Activated CD8-positive, alpha-beta T cell treated with anti-CD3 and anti-CD28 coated beads for 36 hours (primary cell): ENCODE measurements at regions not wholly inside any gene's neighbourhood (a gene's known extent, or its start where the extent isn't known, plus 50 kb on each side); places are given as distances from the start of the nearest gene placed in this dataset.

Experiments
- ATAC-seq: fragments of 200-7000 bp; cut with Tn5 transposase; one replicate; pipeline ENCODE4 v1.10.0; 2021; ENCODE audit warnings: mild to moderate bottlenecking, moderate library complexity
- CTCF ChIA-PET: fragments of 350-600 bp; sonication (Branson Sonifier 250); formaldehyde crosslinking; loops from one replicate; lab custom pipeline; 2021; ENCODE audit warnings: antibody characterized with exemption; lab: Charles Lee
- POLR2A ChIA-PET: fragments of 350-600 bp; sonication (Branson Sonifier 250); formaldehyde crosslinking; loops from one replicate; lab custom pipeline; 2021; ENCODE audit warnings: antibody characterized with exemption; lab: Charles Lee
- DNase-seq: peaks from one replicate; pipeline ENCODE4 v3.0.0-alpha.2; 2020
- H3K27ac Mint-ChIP-seq: one replicate; pipeline ENCODE4 v1.8.0; 2021; ENCODE audit warnings: mild to moderate bottlenecking, mixed read lengths
- H3K27me3 Mint-ChIP-seq: one replicate; pipeline ENCODE4 v1.8.0; 2021; ENCODE audit warnings: mixed read lengths
- H3K36me3 Mint-ChIP-seq: one replicate; pipeline ENCODE4 v1.8.0; 2021; ENCODE audit warnings: low read depth, mixed read lengths
- H3K4me1 Mint-ChIP-seq: one replicate; pipeline ENCODE4 v1.8.0; 2021; ENCODE audit warnings: low read depth, mixed read lengths
- H3K4me3 Mint-ChIP-seq: one replicate; pipeline ENCODE4 v1.8.0; 2021; ENCODE audit warnings: mild to moderate bottlenecking, moderate library complexity, mixed read lengths
- H3K9me3 Mint-ChIP-seq: one replicate; pipeline ENCODE4 v1.8.0; 2021; ENCODE audit warnings: mixed read lengths
- CTCF ChIP-seq: fragments of 200-600 bp; IDR thresholded peaks from one replicate; pipeline ENCODE4 v1.8.0; 2022; ENCODE audit warnings: antibody characterized with exemption, mild to moderate bottlenecking
- intact Hi-C: fragments of 100-400 bp; cut with micrococcal nuclease; formaldehyde crosslinking; loops from one replicate; pipeline ENCODE4 v1.10.0; 2022

- no peak overlapping the region for H3K27ac Mint-ChIP-seq
- intact Hi-C loops = no loop called here
- no peak for TF ChIP-seq CTCF
- H3K36me3 Mint-ChIP-seq = no peaks in the 10 kb centered on the region
- ChIA-PET POLR2A (no interaction called here), CTCF (no interaction called here)
- ATAC-seq (no peak), DNase-seq (no peak)
- H3K4me1 Mint-ChIP-seq = no peaks in the 10 kb centered on the region
- H3K27me3 Mint-ChIP-seq = no peaks in the 10 kb centered on the region
- peaks cover 24% of the 10 kb centered on the region for H3K9me3 Mint-ChIP-seq
- no peak overlapping the region for H3K4me3 Mint-ChIP-seq
Measured at GRCh38 chr20:30985386-30985785, 272.1 kb upstream of the DEFB115 start.
